GM19452 (cell line): ENCODE measurements at regions not wholly inside any gene's neighbourhood (a gene's known extent, or its start where the extent isn't known, plus 50 kb on each side); places are given as distances from the start of the nearest gene placed in this dataset.
"Not testable (repeated sequence)": the region's sequence is repeated elsewhere in the genome, so short reads cannot be mapped to it uniquely, and the experiment has no call there.

Source experiments
- ATAC-seq: cut with Tn5 transposase; IDR thresholded peaks from one replicate; pipeline ENCODE4 v1.9.1; 2021; ENCODE audit not compliant: unreplicated experiment

GRCh38 chr20:18876394-18876793 is 62.8 kb downstream of the SCP2D1 start:
- not testable (repeated sequence) for ATAC-seq

- no peak for ATAC-seq
Observed at GRCh38 chr20:18879262-18879661, 65.7 kb downstream of the SCP2D1 start.

- ATAC-seq, result no peak
Observed at GRCh38 chr20:18886756-18887155, 73.2 kb downstream of the SCP2D1 start.

- ATAC-seq, result no peak
Observed at GRCh38 chr20:18901980-18902737, 88.6 kb downstream of the SCP2D1 start.

GRCh38 chr20:18904192-18904591 is 90.6 kb downstream of the SCP2D1 start:
- no peak for ATAC-seq

- no peak for ATAC-seq
Observed at GRCh38 chr20:18904624-18905023, 91.0 kb downstream of the SCP2D1 start.

GRCh38 chr20:18906046-18906445 is 92.5 kb downstream of the SCP2D1 start:
- no peak for ATAC-seq

GRCh38 chr20:18907353-18907752 is 93.8 kb downstream of the SCP2D1 start:
- no peak for ATAC-seq

GRCh38 chr20:18908109-18908508 is 94.5 kb downstream of the SCP2D1 start:
- ATAC-seq, result no peak

GRCh38 chr20:18909254-18909653 is 95.7 kb downstream of the SCP2D1 start:
- no peak for ATAC-seq

GRCh38 chr20:18913701-18914100 is 100.1 kb downstream of the SCP2D1 start:
- no peak for ATAC-seq

- ATAC-seq, result no peak
Observed at GRCh38 chr20:18914796-18915195, 101.2 kb downstream of the SCP2D1 start.

GRCh38 chr20:18916886-18917750 is 103.5 kb downstream of the SCP2D1 start:
- ATAC-seq, result no peak

GRCh38 chr20:18919996-18920395 is 106.4 kb downstream of the SCP2D1 start:
- ATAC-seq, result no peak

GRCh38 chr20:18921291-18921690 is 107.7 kb downstream of the SCP2D1 start:
- ATAC-seq, result no peak

- ATAC-seq, result no peak
Observed at GRCh38 chr20:18922251-18922650, 108.7 kb downstream of the SCP2D1 start.

- ATAC-seq, result no peak
Observed at GRCh38 chr20:18922898-18923297, 109.3 kb downstream of the SCP2D1 start.

- no peak for ATAC-seq
Observed at GRCh38 chr20:18926965-18927364, 113.4 kb downstream of the SCP2D1 start.

- no peak for ATAC-seq
Observed at GRCh38 chr20:18928626-18929025, 115.0 kb downstream of the SCP2D1 start.

- ATAC-seq, result no peak
Observed at GRCh38 chr20:18929800-18930199, 116.2 kb downstream of the SCP2D1 start.

- ATAC-seq, result no peak
Observed at GRCh38 chr20:18943542-18943941, 130.0 kb downstream of the SCP2D1 start.

GRCh38 chr20:18956890-18957289 is 143.3 kb downstream of the SCP2D1 start:
- ATAC-seq, result no peak
